ENCODE measurements at regions not wholly inside any gene's neighbourhood (a gene's known extent, or its start where the extent isn't known, plus 50 kb on each side); places are given as distances from the start of the nearest gene placed in this dataset.

GRCh38 chr20:6831461-6831860, 64.0 kb downstream of the BMP2 start:
- no peak for DNase-seq

- no peak for DNase-seq
Measured at GRCh38 chr20:6832811-6833210, 65.3 kb downstream of the BMP2 start.

GRCh38 chr20:6835609-6836008, 68.1 kb downstream of the BMP2 start:
- DNase-seq = no peak

- no peak for DNase-seq
Measured at GRCh38 chr20:6836821-6837374, 69.4 kb downstream of the BMP2 start.

- no peak for DNase-seq
Measured at GRCh38 chr20:6837730-6838129, 70.2 kb downstream of the BMP2 start.

- no peak for DNase-seq
Measured at GRCh38 chr20:6838181-6838826, 70.8 kb downstream of the BMP2 start.

- no peak for DNase-seq
Measured at GRCh38 chr20:6841128-6841527, 73.6 kb downstream of the BMP2 start.

GRCh38 chr20:6845141-6845540, 77.7 kb downstream of the BMP2 start:
- DNase-seq = no peak

GRCh38 chr20:6848041-6848440, 80.6 kb downstream of the BMP2 start:
- DNase-seq = no peak

- DNase-seq = no peak
Measured at GRCh38 chr20:6848992-6849391, 81.5 kb downstream of the BMP2 start.

GRCh38 chr20:6851136-6851535, 83.7 kb downstream of the BMP2 start:
- no peak for DNase-seq

- DNase-seq = no peak
Measured at GRCh38 chr20:6852478-6852877, 85.0 kb downstream of the BMP2 start.

GRCh38 chr20:6855104-6855503, 87.6 kb downstream of the BMP2 start:
- DNase-seq = peak; percentile 9

GRCh38 chr20:6855796-6856195, 88.3 kb downstream of the BMP2 start:
- peak; percentile 29 for DNase-seq

GRCh38 chr20:6857927-6858326, 90.4 kb downstream of the BMP2 start:
- no peak for DNase-seq

GRCh38 chr20:6863355-6863754, 95.9 kb downstream of the BMP2 start:
- no peak for DNase-seq

GRCh38 chr20:6863798-6864201, 96.3 kb downstream of the BMP2 start:
- peak; percentile 24 for DNase-seq

- no peak for DNase-seq
Measured at GRCh38 chr20:6864740-6865139, 97.3 kb downstream of the BMP2 start.

GRCh38 chr20:6866741-6867140, 99.3 kb downstream of the BMP2 start:
- peak; percentile 4 for DNase-seq

GRCh38 chr20:6868861-6869260, 101.4 kb downstream of the BMP2 start:
- DNase-seq = peak; percentile 57

- DNase-seq = no peak
Measured at GRCh38 chr20:6870559-6870958, 103.1 kb downstream of the BMP2 start.

- DNase-seq = no peak
Measured at GRCh38 chr20:6877633-6878032, 110.1 kb downstream of the BMP2 start.

- DNase-seq = no peak
Measured at GRCh38 chr20:6882561-6883291, 115.2 kb downstream of the BMP2 start.

GRCh38 chr20:6884114-6884513, 116.6 kb downstream of the BMP2 start:
- peak; percentile 7 for DNase-seq

All from hematopoietic multipotent progenitor cell treated with erythropoietin and hydrocortisone succinate and interleukin-3 and kit ligand, for 4 days (in vitro differentiated cells).